GM18861 (cell line): ENCODE measurements at regions not wholly inside any gene's neighbourhood (a gene's known extent, or its start where the extent isn't known, plus 50 kb on each side); places are given as distances from the start of the nearest gene placed in this dataset.

Experiments used
- ATAC-seq: cut with Tn5 transposase; IDR thresholded peaks from one replicate; pipeline ENCODE4 v1.9.1; 2021; ENCODE audit not compliant: unreplicated experiment

- peak; percentile 43 for ATAC-seq
Measured at GRCh38 chr5:65068410-65068809, 299.7 kb downstream of the CWC27 start.

DNA sequence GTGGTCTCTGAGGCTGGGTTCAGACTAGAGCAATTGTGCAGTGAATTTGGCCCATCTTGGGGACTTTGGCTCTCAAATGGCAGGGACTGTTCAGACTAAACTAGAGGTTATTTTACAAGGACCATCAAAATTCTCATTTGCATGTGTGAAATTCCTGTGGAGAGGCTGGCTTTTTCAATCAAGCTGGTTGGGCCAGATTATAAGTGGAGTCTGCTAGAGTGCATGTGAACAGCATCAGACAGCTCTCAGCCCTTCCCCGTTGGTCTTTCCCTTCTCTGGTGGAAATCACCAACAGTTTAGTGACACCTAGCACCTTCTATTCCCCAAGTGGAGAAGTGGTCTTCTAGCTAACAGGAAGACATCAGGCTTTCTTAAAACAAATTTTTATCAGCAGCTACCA lies 301.3 kb downstream of the CWC27 start:
- ATAC-seq = no peak

- no peak for ATAC-seq
Measured at GRCh38 chr5:65072850-65073249, 304.1 kb downstream of the CWC27 start.

- ATAC-seq = no peak
Measured at GRCh38 chr5:65073250-65073661, 304.5 kb downstream of the CWC27 start.

DNA sequence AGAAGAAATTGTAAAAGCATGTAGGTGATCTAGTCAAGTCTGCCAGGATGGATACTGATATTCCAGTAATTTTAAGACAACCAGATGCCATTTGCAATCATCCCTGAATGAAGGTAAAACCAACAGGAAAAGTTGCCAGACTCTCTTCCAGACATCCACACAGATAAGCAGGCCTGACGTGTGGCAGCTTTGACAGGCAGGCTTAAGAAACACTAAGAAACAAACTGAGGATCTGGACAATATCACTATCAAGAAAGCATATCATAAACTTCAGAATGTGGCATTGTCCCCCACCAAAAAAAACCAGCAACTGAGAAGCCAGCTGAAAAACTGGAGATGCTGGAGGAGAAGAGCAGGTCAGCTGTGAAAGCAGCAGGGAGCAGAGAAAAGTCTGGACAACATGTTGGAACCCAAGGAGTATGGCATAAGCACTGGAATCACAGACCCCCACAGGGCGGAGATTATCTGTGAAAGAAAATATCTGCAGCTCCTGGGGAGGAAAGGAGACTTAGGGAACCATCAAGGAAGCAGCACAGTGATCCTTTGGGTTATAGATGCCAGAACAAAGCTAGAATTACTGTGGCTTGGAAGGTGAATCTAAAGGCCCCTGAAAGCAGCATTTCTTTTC lies 307.0 kb downstream of the CWC27 start:
- ATAC-seq = no peak

DNA sequence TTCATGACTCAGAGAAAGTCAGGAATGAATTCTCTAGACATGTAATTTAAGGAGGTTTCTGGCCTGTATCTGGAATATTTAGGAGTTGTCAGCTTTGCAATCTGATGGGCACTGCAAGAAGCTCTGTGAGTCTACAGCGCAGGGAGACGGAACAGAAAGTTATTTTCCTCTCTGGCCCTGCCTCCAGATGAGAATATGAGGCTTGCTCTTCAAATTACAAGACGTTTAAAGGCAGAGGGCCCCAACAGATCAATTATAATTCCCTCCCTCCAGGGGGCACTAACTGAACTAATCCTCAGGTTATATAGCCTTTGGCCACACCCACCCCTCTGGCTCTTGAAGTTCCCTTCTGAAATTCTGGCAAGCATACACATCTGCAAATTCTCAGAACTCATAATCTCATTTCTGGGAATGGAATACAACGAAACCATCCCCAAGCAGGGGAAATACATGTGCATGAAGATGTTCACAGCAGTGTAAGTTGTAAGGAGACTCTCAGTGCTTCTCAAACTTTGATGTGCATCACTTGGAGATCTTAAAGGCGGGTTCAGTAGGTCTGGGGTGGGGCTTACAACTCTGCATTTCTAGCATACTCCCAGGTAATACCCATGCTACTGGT lies 307.6 kb downstream of the CWC27 start:
- ATAC-seq = peak; percentile 78

GRCh38 chr5:65077653-65078052 lies 308.9 kb downstream of the CWC27 start:
- ATAC-seq = no peak

DNA sequence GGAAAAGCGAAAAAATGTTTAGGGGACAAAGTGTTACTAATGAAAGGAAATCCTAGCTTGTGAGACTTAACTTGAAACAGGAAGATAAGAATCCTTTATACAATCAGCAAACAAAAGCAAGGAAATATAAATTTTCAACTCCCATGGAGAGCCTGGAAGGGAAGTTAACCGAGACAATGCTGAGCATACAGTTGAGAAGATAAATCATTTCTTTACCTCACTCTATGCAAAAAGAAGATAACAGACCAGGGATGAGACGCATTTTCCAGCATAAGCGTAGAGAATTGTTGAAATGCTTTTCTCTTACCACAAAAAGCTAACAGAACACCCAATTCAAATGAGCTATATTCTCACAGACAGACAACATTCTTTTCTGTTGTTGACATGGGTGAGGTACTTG lies 309.6 kb downstream of the CWC27 start:
- no peak for ATAC-seq

DNA sequence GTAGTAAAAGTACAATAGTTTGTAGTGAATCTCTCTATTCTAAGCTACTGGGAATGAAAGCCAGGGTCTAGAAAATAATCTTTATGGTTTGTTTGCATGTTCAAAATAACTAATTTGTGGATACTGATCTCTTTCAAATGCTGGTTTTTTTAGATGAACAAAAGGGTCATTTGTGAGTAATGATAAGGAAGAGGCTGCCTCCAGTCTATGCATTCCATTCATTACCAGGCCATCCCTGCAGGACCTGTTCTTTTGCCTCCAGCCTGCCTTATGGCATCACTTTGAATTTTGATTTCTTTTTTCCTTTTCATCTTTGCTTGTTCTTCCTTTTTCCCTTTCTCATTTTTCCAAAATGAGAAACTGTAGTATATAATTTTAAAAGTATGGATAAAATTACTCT lies 312.3 kb downstream of the CWC27 start:
- ATAC-seq = no peak

GRCh38 chr5:65084795-65085515 lies 316.2 kb downstream of the CWC27 start:
- no peak for ATAC-seq

GRCh38 chr5:65085516-65085850 lies 316.8 kb downstream of the CWC27 start:
- ATAC-seq = no peak

- ATAC-seq = no peak
Measured at GRCh38 chr5:65086234-65086890, 317.6 kb downstream of the CWC27 start.

GRCh38 chr5:65087154-65087553 lies 318.4 kb downstream of the CWC27 start:
- ATAC-seq = no peak

GRCh38 chr5:65094279-65094678 lies 325.5 kb downstream of the CWC27 start:
- ATAC-seq = no peak

GRCh38 chr5:65098393-65098792 lies 329.7 kb downstream of the CWC27 start:
- ATAC-seq = no peak
